ENCODE measurements at regions not wholly inside any gene's neighbourhood (a gene's known extent, or its start where the extent isn't known, plus 50 kb on each side); places are given as distances from the start of the nearest gene placed in this dataset.

GRCh38 chr7:33852838-33853237 is 52.5 kb upstream of the BMPER start:
- DNase-seq (ENCODE audit: low read depth in 2 of 2) = no peak

DNA sequence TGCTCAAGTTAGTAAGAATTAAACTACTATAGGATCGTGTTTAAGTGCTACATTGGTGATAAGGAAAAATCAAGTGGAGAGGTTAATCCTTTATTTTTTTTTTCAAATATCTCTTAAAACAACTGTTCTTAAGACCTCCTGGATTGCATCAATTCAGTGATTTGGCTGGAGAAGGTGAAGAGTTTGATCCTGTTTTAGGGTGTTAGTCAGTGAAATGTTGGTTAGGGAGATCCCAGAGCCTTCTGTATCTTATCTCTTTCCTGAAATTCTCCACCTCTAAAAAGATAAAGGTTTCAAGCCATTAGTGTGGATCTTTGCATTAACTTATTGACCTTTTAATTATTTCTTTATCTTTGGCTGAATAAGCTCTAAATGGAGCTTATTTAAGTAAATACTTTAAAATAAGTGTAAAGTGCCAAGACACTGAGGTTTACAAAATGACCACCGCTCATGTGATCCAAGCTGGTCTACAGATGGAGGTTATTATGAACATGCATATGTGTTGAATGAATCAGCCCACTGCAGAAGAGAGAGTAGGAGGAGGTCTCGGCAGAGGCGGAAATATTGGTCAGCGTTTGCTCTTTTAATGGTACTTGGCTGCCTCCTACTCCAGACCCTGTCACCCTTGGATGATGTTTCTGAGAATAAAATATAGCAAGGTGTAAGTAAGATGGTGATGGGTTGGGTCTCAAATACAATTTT is 51.8 kb upstream of the BMPER start:
- no peak for DNase-seq (ENCODE audit: low read depth in 2 of 2)

GRCh38 chr7:33854178-33854577 is 51.2 kb upstream of the BMPER start:
- no peak for DNase-seq (ENCODE audit: low read depth in 2 of 2)

- no peak for DNase-seq (ENCODE audit: low read depth in 2 of 2)
Observed at GRCh38 chr7:33854801-33855350, 50.5 kb upstream of the BMPER start.

Measured in stimulated activated CD8-positive, alpha-beta memory T cell treated with anti-CD3 and anti-CD28 coated beads, Interleukin-7, amount 100 ng/mL, for 4 hours (primary cell).